NB4 (cell line): ENCODE measurements at regions not wholly inside any gene's neighbourhood (a gene's known extent, or its start where the extent isn't known, plus 50 kb on each side); places are given as distances from the start of the nearest gene placed in this dataset.
A peak's percentile ranks its signal among the peaks of the same experiment; 100 is the strongest.

ENCODE experiments used
- DNase-seq: peaks from one replicate; pipeline ENCODE4 v3.0.0; 2010; ENCODE audit warnings: low read depth
- H3K4me3 ChIP-seq: one replicate; pipeline ENCODE4 v1.5.1; 2011; ENCODE audit warnings: mild to moderate bottlenecking, low read depth, low read length, moderate library complexity
- CTCF ChIP-seq: IDR thresholded peaks from one replicate; pipeline ENCODE4 v1.5.1; 2012; ENCODE audit warnings: low read depth, low read length
- MAX ChIP-seq: IDR thresholded peaks from 2 replicates; pipeline ENCODE4 v1.6.1; 2011; ENCODE audit warnings: low read depth, low read length
- MYC ChIP-seq: IDR thresholded peaks from 2 replicates; pipeline ENCODE4 v1.6.1; 2011; ENCODE audit warnings: low read depth, low read length
- POLR2A ChIP-seq: IDR thresholded peaks from 2 replicates; pipeline ENCODE4 v1.6.1; 2011; ENCODE audit warnings: mild to moderate bottlenecking; ENCODE audit not compliant: insufficient read length; ENCODE audit errors: extremely low read depth

GRCh38 chr9:93830012-93830596 lies 125.1 kb downstream of the BARX1 start:
- no peak overlapping the region for H3K4me3 ChIP-seq
- no peak for DNase-seq
- TF ChIP-seq MYC (no peak), CTCF (no peak), POLR2A (no peak), MAX (no peak)

GRCh38 chr9:93829271-93830011 lies 125.7 kb downstream of the BARX1 start:
- H3K4me3 ChIP-seq, result no peak overlapping the region
- TF ChIP-seq CTCF (no peak), MAX (no peak), POLR2A (no peak), MYC (no peak)
- no peak for DNase-seq

- TF ChIP-seq MYC, result no peak
- no peak for TF ChIP-seq CTCF
- no peak for TF ChIP-seq MAX
- no peak for TF ChIP-seq POLR2A
- no peak for DNase-seq
- H3K4me3 ChIP-seq, result no peak overlapping the region
Measured at GRCh38 chr9:93828331-93829097, 126.6 kb downstream of the BARX1 start.

- peak; percentile 41 for DNase-seq
- peak; percentile 75 for TF ChIP-seq CTCF
- TF ChIP-seq POLR2A, result no peak
- no peak for TF ChIP-seq MAX
Measured at GRCh38 chr9:93827545-93828330, 127.4 kb downstream of the BARX1 start.

GRCh38 chr9:93826905-93827544 lies 128.1 kb downstream of the BARX1 start:
- no peak for TF ChIP-seq POLR2A
- no peak for TF ChIP-seq MYC
- no peak for TF ChIP-seq MAX
- TF ChIP-seq CTCF, result no peak
- H3K4me3 ChIP-seq, result no peak overlapping the region
- DNase-seq, result no peak

More at GRCh38 chr9:93827545-93828330, 127.4 kb downstream of the BARX1 start:
- H3K4me3 ChIP-seq, result no peak overlapping the region
